ENCODE measurements at regions not wholly inside any gene's neighbourhood (a gene's known extent, or its start where the extent isn't known, plus 50 kb on each side); places are given as distances from the start of the nearest gene placed in this dataset.

- H3K27me3 ChIP-seq (ENCODE audit: control insufficient read depth, insufficient read depth, low read length) = no peaks in the 10 kb centered on the region
- H3K9me3 ChIP-seq (replicated peaks; ENCODE audit: control insufficient read depth, low read depth, low read length) = no peaks in the 10 kb centered on the region
- H3K4me3 ChIP-seq (ENCODE audit: low read length) = no peak overlapping the region
- H3K27ac ChIP-seq (ENCODE audit: low read length) = no peak overlapping the region
- H3K4me1 ChIP-seq (ENCODE audit: control insufficient read depth, insufficient read depth, low read length) = no peaks in the 10 kb centered on the region
- no peaks in the 10 kb centered on the region for H3K36me3 ChIP-seq (ENCODE audit: control insufficient read depth, insufficient read depth, low read length)
- no peak for DNase-seq
These were observed 295.0 kb upstream of the CHD6 start for GRCh38 chr20:41913146-41913545.

GRCh38 chr20:41910558-41910957, 292.4 kb upstream of the CHD6 start:
- no peak overlapping the region for H3K27ac ChIP-seq (ENCODE audit: low read length)
- H3K9me3 ChIP-seq (replicated peaks; ENCODE audit: control insufficient read depth, low read depth, low read length) = no peaks in the 10 kb centered on the region
- H3K36me3 ChIP-seq (ENCODE audit: control insufficient read depth, insufficient read depth, low read length) = no peaks in the 10 kb centered on the region
- H3K4me3 ChIP-seq (ENCODE audit: low read length) = no peak overlapping the region
- DNase-seq = no peak
- H3K27me3 ChIP-seq (ENCODE audit: control insufficient read depth, insufficient read depth, low read length) = no peaks in the 10 kb centered on the region
- WGBS (ENCODE audit: insufficient coverage) = no CpG with 5 or more reads among the region's 1 CpG
- no peaks in the 10 kb centered on the region for H3K4me1 ChIP-seq (ENCODE audit: control insufficient read depth, insufficient read depth, low read length)

GRCh38 chr20:41905199-41905598, 287.0 kb upstream of the CHD6 start:
- peak; percentile 62 for DNase-seq
- WGBS (ENCODE audit: insufficient coverage) = 20% methylated on average over 2 of the region's 4 CpGs

GRCh38 chr20:41903586-41903985, 285.4 kb upstream of the CHD6 start:
- no peak overlapping the region for H3K4me3 ChIP-seq (ENCODE audit: low read length)
- DNase-seq = peak; percentile 30
- H3K27ac ChIP-seq (ENCODE audit: low read length) = no peak overlapping the region
- no peaks in the 10 kb centered on the region for H3K36me3 ChIP-seq (ENCODE audit: control insufficient read depth, insufficient read depth, low read length)
- H3K27me3 ChIP-seq (ENCODE audit: control insufficient read depth, insufficient read depth, low read length) = no peaks in the 10 kb centered on the region
- peaks cover 18% of the 10 kb centered on the region for H3K4me1 ChIP-seq (ENCODE audit: control insufficient read depth, insufficient read depth, low read length)
- 42% methylated on average over 2 of the region's 4 CpGs for WGBS (ENCODE audit: insufficient coverage)
- H3K9me3 ChIP-seq (replicated peaks; ENCODE audit: control insufficient read depth, low read depth, low read length) = no peaks in the 10 kb centered on the region

More at GRCh38 chr20:41905199-41905598, 287.0 kb upstream of the CHD6 start:
- no peaks in the 10 kb centered on the region for H3K27me3 ChIP-seq (ENCODE audit: control insufficient read depth, insufficient read depth, low read length)
- H3K4me3 ChIP-seq (ENCODE audit: low read length) = no peak overlapping the region
- no peaks in the 10 kb centered on the region for H3K36me3 ChIP-seq (ENCODE audit: control insufficient read depth, insufficient read depth, low read length)
- H3K9me3 ChIP-seq (replicated peaks; ENCODE audit: control insufficient read depth, low read depth, low read length) = no peaks in the 10 kb centered on the region
- no peak overlapping the region for H3K27ac ChIP-seq (ENCODE audit: low read length)
- peaks cover 18% of the 10 kb centered on the region for H3K4me1 ChIP-seq (ENCODE audit: control insufficient read depth, insufficient read depth, low read length)

- no CpG with 5 or more reads among the region's 4 CpGs for WGBS (ENCODE audit: insufficient coverage)
- peak; percentile 46 for DNase-seq
- Histone ChIP-seq H3K36me3 (ENCODE audit: control insufficient read depth, insufficient read depth, low read length) (no peaks in the 10 kb centered on the region), H3K27me3 (ENCODE audit: control insufficient read depth, insufficient read depth, low read length) (no peaks in the 10 kb centered on the region), H3K9me3 (replicated peaks; ENCODE audit: control insufficient read depth, low read depth, low read length) (no peaks in the 10 kb centered on the region), H3K27ac (ENCODE audit: low read length) (no peak overlapping the region), H3K4me3 (ENCODE audit: low read length) (no peak overlapping the region), H3K4me1 (ENCODE audit: control insufficient read depth, insufficient read depth, low read length) (peaks cover 18% of the 10 kb centered on the region)
These were observed 284.2 kb upstream of the CHD6 start for GRCh38 chr20:41902346-41902745.

- Histone ChIP-seq H3K27me3 (ENCODE audit: control insufficient read depth, insufficient read depth, low read length) (no peaks in the 10 kb centered on the region), H3K4me1 (ENCODE audit: control insufficient read depth, insufficient read depth, low read length) (peaks cover 17% of the 10 kb centered on the region), H3K27ac (ENCODE audit: low read length) (no peak overlapping the region), H3K9me3 (replicated peaks; ENCODE audit: control insufficient read depth, low read depth, low read length) (no peaks in the 10 kb centered on the region), H3K36me3 (ENCODE audit: control insufficient read depth, insufficient read depth, low read length) (no peaks in the 10 kb centered on the region), H3K4me3 (ENCODE audit: low read length) (no peak overlapping the region)
- WGBS (ENCODE audit: insufficient coverage) = 67% methylated on average over 3 of the region's 4 CpGs
- no peak for DNase-seq
These were observed 282.1 kb upstream of the CHD6 start for GRCh38 chr20:41900201-41900691.

GRCh38 chr20:41897708-41898107, 279.5 kb upstream of the CHD6 start:
- WGBS (ENCODE audit: insufficient coverage) = 58% methylated on average over 3 of the region's 5 CpGs
- H3K4me3 ChIP-seq (ENCODE audit: low read length) = no peak overlapping the region
- peaks cover 3% of the 10 kb centered on the region for H3K4me1 ChIP-seq (ENCODE audit: control insufficient read depth, insufficient read depth, low read length)
- H3K9me3 ChIP-seq (replicated peaks; ENCODE audit: control insufficient read depth, low read depth, low read length) = no peaks in the 10 kb centered on the region
- no peaks in the 10 kb centered on the region for H3K36me3 ChIP-seq (ENCODE audit: control insufficient read depth, insufficient read depth, low read length)
- DNase-seq = no peak
- H3K27ac ChIP-seq (ENCODE audit: low read length) = no peak overlapping the region
- no peaks in the 10 kb centered on the region for H3K27me3 ChIP-seq (ENCODE audit: control insufficient read depth, insufficient read depth, low read length)

- no CpG with 5 or more reads among the region's 5 CpGs for WGBS (ENCODE audit: insufficient coverage)
- H3K4me3 ChIP-seq (ENCODE audit: low read length) = no peak overlapping the region
- DNase-seq = peak; percentile 30
- H3K36me3 ChIP-seq (ENCODE audit: control insufficient read depth, insufficient read depth, low read length) = no peaks in the 10 kb centered on the region
- H3K4me1 ChIP-seq (ENCODE audit: control insufficient read depth, insufficient read depth, low read length) = peaks cover 3% of the 10 kb centered on the region
- no peak overlapping the region for H3K27ac ChIP-seq (ENCODE audit: low read length)
- H3K9me3 ChIP-seq (replicated peaks; ENCODE audit: control insufficient read depth, low read depth, low read length) = no peaks in the 10 kb centered on the region
- no peaks in the 10 kb centered on the region for H3K27me3 ChIP-seq (ENCODE audit: control insufficient read depth, insufficient read depth, low read length)
These were observed 277.3 kb upstream of the CHD6 start for GRCh38 chr20:41895241-41896032.

GRCh38 chr20:41894255-41894963, 276.2 kb upstream of the CHD6 start:
- H3K27ac ChIP-seq (ENCODE audit: low read length) = no peak overlapping the region
- H3K27me3 ChIP-seq (ENCODE audit: control insufficient read depth, insufficient read depth, low read length) = no peaks in the 10 kb centered on the region
- H3K4me1 ChIP-seq (ENCODE audit: control insufficient read depth, insufficient read depth, low read length) = peaks cover 3% of the 10 kb centered on the region
- H3K9me3 ChIP-seq (replicated peaks; ENCODE audit: control insufficient read depth, low read depth, low read length) = no peaks in the 10 kb centered on the region
- H3K36me3 ChIP-seq (ENCODE audit: control insufficient read depth, insufficient read depth, low read length) = no peaks in the 10 kb centered on the region
- DNase-seq = no peak
- WGBS (ENCODE audit: insufficient coverage) = 82% methylated on average over 10 of the region's 10 CpGs
- H3K4me3 ChIP-seq (ENCODE audit: low read length) = no peak overlapping the region

- Histone ChIP-seq H3K4me3 (ENCODE audit: low read length) (no peak overlapping the region), H3K9me3 (replicated peaks; ENCODE audit: control insufficient read depth, low read depth, low read length) (no peaks in the 10 kb centered on the region), H3K27me3 (ENCODE audit: control insufficient read depth, insufficient read depth, low read length) (no peaks in the 10 kb centered on the region), H3K36me3 (ENCODE audit: control insufficient read depth, insufficient read depth, low read length) (no peaks in the 10 kb centered on the region), H3K27ac (ENCODE audit: low read length) (no peak overlapping the region), H3K4me1 (ENCODE audit: control insufficient read depth, insufficient read depth, low read length) (peaks cover 3% of the 10 kb centered on the region)
- 78% methylated on average over 5 of the region's 5 CpGs for WGBS (ENCODE audit: insufficient coverage)
- no peak for DNase-seq
These were observed 273.9 kb upstream of the CHD6 start for GRCh38 chr20:41892031-41892430.

Measured in muscle of leg (tissue), 3 donors.